ENCODE measurements at regions not wholly inside any gene's neighbourhood (a gene's known extent, or its start where the extent isn't known, plus 50 kb on each side); places are given as distances from the start of the nearest gene placed in this dataset.
"Not testable (repeated sequence)": the region's sequence is repeated elsewhere in the genome, so short reads cannot be mapped to it uniquely, and the experiment has no call there.

GRCh38 chr14:71538288-71538687, 393.9 kb upstream of the RGS6 start:
- DNase-seq (ENCODE audit: low read depth): no peak

- no peak for DNase-seq (ENCODE audit: low read depth)
Measured at GRCh38 chr14:71538938-71539649, 393.1 kb upstream of the RGS6 start.

- DNase-seq (ENCODE audit: low read depth): no peak
Measured at GRCh38 chr14:71539650-71540285, 392.5 kb upstream of the RGS6 start.

DNA sequence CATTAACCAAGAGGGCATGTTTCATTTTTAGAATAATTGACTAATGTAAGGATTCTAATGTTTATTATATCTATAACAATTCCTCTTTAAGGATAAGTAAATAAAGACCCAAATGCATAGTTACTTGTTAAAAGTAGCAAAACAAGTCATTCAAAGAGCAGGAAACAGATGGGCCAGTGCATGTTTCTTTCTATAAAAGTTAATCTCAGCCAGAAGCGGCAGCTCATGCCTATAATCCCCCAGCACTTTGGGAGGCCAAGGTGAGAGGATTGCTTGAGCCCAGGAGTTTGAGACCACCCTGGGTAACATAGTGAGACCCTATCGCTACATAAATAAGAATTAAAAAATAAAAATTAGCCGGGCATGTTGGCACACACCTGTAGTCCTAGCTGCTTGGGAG, 391.0 kb upstream of the RGS6 start:
- DNase-seq (ENCODE audit: low read depth): no peak

DNA sequence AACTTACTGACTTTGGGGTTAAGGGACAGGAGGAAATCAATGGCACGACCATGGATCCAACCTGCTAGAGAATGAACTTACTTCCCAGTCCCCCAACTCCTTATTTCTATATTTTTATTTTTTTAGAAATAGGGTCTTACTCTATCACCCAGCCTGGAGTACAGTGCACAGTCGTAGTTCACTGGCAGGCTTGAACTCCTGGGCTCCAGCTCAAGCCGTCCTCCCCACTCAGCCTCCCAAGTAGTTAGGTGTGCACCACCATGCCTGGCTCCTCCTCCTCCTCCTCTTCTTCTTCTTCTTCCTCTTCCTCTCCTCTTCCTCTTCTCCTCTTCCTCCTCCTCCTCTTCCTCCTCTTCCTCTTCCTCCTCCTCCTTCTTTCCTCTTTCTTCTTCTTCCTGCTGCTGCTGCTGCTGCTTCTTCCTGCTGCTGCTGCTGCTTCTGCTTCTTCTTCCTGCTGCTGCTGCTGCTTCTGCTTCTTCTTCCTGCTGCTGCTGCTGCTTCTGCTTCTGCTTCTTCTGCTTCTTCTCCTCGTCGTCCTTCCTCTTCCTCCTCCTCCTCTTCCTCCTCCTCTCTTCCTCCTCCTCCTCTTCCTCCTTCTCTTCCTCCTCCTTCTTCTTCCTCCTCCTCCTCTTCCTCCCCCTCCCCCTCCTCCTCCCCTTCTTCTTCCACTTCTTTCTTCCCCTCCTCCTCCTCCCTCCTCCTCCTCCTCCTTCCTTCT, 390.1 kb upstream of the RGS6 start:
- no peak for DNase-seq (ENCODE audit: low read depth)

DNA sequence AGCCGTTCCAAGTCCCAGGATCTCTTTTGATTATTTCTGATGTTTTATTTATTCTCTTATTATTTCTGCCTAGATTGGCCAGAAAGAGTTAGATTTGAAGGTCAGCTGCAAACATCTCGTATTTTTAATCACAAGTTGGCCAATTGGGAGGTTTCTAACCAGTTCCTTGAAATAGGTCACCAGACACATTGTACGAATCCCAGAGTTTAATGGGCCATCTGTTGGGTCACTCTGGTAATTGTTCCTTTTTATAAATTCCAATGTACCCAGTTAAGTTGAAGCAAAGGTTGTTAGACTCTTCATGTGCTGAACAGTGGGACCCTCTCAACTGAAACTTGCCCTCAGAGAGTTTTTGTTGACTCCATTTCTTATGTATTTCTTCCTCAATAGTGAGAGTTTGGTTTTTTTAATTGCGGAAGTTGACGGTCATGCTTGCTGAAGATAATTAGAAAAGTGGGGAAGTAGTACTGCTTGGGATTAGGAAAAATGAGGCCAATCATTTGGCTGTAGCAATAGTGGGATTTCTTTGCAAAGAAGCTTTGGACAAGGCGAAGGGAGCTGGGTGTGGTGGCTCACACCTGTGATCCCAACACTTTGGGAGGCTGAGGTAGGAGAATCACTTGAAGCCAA, 382.7 kb upstream of the RGS6 start:
- no peak for DNase-seq (ENCODE audit: low read depth)

DNA sequence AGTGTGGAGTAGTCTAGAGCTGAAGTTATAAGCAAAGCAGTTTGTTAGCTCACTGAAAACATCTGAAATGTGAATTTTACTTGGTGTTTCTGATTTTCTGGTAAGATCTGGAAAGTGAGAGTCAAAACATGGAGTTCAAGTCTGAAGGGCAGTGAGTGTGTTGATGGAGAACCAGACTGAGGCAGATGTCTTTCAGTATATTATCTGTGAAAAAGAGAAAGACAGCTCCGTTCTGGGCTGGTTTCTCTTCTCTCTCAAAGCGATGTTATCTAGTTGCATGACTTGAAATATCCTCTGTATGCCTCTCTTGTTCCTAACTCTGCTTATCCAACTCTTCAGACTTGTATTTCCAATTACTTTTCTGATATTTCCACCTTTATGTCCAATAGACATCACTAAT, 381.9 kb upstream of the RGS6 start:
- DNase-seq (ENCODE audit: low read depth): no peak

DNA sequence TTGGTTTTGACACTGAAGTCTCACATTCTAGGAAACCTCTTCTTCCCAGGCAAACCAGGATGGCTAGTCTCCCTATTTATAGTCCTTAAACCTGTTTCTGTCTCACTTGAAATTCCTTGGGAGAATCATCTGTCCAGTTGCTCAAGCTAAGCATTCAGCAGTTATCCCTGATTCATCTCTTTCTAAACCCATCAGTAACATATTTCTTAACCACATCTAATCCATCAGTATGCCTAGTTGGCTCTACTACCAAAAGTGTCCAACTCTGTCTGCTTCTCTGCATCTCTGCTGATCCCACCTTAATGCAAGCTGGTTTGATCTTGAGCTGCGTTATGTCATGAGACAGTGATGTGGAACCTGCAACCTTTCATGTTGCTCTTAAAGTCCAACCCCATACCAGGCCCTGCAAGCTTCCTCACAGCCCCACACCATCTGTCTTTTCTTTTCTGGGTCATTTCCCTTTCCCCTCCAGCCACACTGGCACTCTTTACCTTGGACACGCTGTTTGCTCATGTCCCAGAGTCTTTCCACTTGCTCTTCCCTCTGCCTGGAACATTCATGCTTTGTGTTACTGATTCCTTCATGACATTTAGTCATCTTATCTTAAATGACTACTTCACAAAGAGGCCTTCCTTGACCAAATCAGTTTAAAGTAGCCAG, 380.8 kb upstream of the RGS6 start:
- no peak for DNase-seq (ENCODE audit: low read depth)

GRCh38 chr14:71552809-71553208, 379.4 kb upstream of the RGS6 start:
- no peak for DNase-seq (ENCODE audit: low read depth)

- no peak for DNase-seq (ENCODE audit: low read depth)
Measured at GRCh38 chr14:71553779-71554178, 378.4 kb upstream of the RGS6 start.

DNA sequence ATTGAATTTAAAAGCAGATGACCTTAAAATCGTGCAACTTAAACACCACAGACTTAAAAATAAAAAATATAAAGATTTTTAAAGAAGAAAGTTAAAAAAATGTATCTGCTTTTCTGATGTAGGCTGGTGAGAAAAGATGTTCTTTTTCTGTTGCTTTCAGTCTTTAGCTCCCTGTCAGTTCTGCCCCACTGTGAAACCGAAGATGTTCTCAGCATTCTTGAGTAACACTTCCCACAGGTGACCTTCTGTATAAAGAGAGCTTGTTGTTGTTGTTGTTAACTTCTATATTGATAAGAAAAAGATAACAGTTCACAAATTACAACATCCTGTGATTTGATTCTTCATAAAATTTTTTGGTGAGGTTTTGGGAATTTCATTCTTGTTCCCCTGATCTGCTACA, 377.9 kb upstream of the RGS6 start:
- no peak for DNase-seq (ENCODE audit: low read depth)

DNA sequence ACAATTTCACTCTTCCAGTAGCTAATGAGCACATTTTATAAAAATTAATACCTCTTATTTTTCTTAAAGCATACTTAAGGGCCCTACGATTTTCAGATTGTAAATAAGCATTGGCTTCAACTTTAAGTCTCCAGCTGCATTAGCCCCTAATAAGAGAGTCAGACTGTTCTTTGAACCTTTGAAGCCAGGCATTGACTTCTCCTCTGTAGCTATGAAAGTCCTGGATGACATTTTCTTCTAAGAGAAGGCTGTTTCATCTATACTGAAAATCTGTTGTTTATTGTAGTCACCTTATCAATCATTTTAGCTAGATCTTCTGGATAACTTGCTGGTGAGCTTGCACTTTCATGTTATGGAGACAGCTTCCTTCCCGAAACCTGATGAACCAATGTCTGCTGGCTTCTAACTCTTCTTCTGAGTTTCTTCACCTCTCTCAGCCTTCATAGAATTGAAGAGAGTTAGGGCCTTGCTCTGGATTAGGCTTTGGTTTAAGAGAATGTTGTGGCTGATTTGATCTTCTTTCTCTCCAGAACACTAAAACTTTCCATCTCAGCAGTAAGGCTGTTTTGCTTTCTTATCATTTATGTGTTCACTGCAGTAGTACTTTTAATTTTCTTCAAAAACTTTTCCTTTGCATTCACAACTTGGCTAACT, 377.1 kb upstream of the RGS6 start:
- DNase-seq (ENCODE audit: low read depth): no peak

- peak; percentile 20 for DNase-seq (ENCODE audit: low read depth)
Measured at GRCh38 chr14:71555654-71556559, 376.3 kb upstream of the RGS6 start.

GRCh38 chr14:71556730-71557129, 375.5 kb upstream of the RGS6 start:
- DNase-seq (ENCODE audit: low read depth): no peak

DNA sequence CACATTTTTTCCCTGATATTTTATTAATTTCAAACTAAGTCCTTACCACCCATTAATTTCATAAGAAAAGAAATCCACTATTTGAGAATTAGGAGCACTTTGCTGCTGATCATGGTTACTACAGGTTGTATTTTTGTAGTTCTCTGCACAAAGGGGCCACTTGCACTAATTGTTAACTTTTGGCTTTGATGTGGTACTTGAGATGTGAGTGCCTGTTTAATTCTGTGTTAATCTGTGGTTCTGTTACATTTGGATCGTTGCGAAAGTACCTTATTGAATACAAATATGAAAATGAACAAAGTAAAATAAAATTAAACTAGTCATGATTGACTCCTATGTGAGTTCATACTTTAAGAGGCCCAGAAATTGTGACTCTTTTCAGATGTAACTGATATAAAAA, 374.9 kb upstream of the RGS6 start:
- no peak for DNase-seq (ENCODE audit: low read depth)

- DNase-seq (ENCODE audit: low read depth): not testable (repeated sequence)
Measured at GRCh38 chr14:71558943-71559342, 373.3 kb upstream of the RGS6 start.

- DNase-seq (ENCODE audit: low read depth): no peak
Measured at GRCh38 chr14:71560751-71561150, 371.5 kb upstream of the RGS6 start.

DNA sequence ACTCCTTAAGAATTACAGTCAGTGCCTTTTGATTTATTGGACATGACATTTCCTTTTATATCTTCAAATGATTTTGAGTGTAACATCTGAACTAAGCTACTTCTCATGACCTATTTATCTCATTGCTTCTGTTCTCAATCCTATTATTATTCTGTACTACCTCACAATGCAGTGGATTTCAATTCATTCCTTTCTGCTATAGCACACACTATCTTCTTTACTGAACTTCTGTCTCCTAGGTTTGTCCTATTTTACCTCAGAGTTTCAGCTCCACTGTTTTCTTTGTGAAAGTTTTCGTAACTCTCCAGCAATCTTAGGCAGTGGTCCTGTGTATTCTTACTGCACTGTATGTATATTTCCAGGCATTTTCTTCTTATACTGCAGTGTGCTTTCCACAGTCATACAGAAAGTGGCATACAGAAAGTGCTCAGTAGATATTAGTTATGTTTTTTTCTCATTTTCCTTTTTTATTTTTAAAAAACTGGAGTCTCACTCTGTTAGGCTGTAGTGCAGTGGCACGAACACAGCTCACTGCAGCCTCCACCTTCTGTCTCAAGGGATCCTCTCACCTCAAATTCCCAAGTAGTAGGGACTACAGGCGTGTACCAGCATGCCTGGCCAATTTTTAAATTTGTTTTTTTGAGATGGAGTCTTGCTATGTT, 368.6 kb upstream of the RGS6 start:
- DNase-seq (ENCODE audit: low read depth): no peak

GRCh38 chr14:71566276-71566675, 366.0 kb upstream of the RGS6 start:
- no peak for DNase-seq (ENCODE audit: low read depth)

- DNase-seq (ENCODE audit: low read depth): not testable (repeated sequence)
Measured at GRCh38 chr14:71567499-71568133, 364.6 kb upstream of the RGS6 start.

All from stimulated activated CD8-positive, alpha-beta memory T cell treated with anti-CD3 and anti-CD28 coated beads, Interleukin-7, amount 100 ng/mL, for 24 hours (primary cell).